Nephron (organoid): ENCODE measurements at regions not wholly inside any gene's neighbourhood (a gene's known extent, or its start where the extent isn't known, plus 50 kb on each side); places are given as distances from the start of the nearest gene placed in this dataset.

Experiments
- H3K27ac Mint-ChIP-seq, 3 experiments: 2 replicates each; pipeline ENCODE4 v1.8.0; 2020; ENCODE audit warnings: mixed read lengths in 3 of 3, mild to moderate bottlenecking in 2 of 3, moderate library complexity in 1 of 3
- H3K27me3 Mint-ChIP-seq: 2 replicates; pipeline ENCODE4 v1.8.0; 2021; ENCODE audit warnings: low read depth, mild to moderate bottlenecking, moderate library complexity, mixed read lengths
- H3K36me3 Mint-ChIP-seq: 2 replicates; pipeline ENCODE4 v1.8.0; 2020; ENCODE audit warnings: low read depth, mixed read lengths
- H3K4me1 Mint-ChIP-seq: 2 replicates; pipeline ENCODE4 v1.8.0; 2020; ENCODE audit warnings: mixed read lengths
- H3K4me3 Mint-ChIP-seq, 3 experiments: 2 replicates each; pipeline ENCODE4 v1.8.0; 2020; ENCODE audit warnings: mild to moderate bottlenecking in 3 of 3, mixed read lengths in 3 of 3, moderate library complexity in 2 of 3
- H3K9me3 Mint-ChIP-seq: 2 replicates; pipeline ENCODE4 v1.8.0; 2020; ENCODE audit warnings: mixed read lengths
- TF ChIP-seq, protein P1 (sequence below), 3 experiments: fragments of 200-600 bp; sonication (generic); IDR thresholded peaks; one replicate each; pipeline ENCODE4 v1.5.0; 2021; ENCODE audit warnings: antibody characterized with exemption in 3 of 3; ENCODE audit not compliant: unreplicated experiment in 3 of 3

DNA sequence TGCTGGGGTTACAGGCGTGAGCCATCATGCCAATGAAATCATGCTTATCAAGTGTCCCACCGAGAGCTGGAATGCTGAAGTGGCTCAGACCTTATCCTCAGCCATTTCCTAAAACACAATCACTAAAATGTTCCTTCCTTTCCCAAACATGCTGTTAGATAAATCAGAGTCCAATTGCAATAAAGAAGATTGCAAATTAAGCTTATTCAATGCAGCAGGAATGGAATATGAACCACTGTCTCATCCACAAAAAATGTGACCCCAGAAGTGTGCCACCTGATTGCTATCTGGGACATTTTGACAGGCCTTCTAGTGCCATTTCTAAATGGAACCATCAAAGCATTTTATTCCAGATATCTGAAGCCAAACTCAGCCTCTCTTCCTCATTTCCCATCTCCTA lies 205.5 kb upstream of the CDH11 start:
- H3K4me1 Mint-ChIP-seq: no peaks in the 10 kb centered on the region
- no peaks in the 10 kb centered on the region for H3K36me3 Mint-ChIP-seq
- H3K9me3 Mint-ChIP-seq: peaks cover 9% of the 10 kb centered on the region
- no peak overlapping the region for H3K4me3 Mint-ChIP-seq
- TF ChIP-seq, protein P1, sequence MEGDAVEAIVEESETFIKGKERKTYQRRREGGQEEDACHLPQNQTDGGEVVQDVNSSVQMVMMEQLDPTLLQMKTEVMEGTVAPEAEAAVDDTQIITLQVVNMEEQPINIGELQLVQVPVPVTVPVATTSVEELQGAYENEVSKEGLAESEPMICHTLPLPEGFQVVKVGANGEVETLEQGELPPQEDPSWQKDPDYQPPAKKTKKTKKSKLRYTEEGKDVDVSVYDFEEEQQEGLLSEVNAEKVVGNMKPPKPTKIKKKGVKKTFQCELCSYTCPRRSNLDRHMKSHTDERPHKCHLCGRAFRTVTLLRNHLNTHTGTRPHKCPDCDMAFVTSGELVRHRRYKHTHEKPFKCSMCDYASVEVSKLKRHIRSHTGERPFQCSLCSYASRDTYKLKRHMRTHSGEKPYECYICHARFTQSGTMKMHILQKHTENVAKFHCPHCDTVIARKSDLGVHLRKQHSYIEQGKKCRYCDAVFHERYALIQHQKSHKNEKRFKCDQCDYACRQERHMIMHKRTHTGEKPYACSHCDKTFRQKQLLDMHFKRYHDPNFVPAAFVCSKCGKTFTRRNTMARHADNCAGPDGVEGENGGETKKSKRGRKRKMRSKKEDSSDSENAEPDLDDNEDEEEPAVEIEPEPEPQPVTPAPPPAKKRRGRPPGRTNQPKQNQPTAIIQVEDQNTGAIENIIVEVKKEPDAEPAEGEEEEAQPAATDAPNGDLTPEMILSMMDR (IDR thresholded peaks at IDR 0.05; ENCODE audit: unreplicated experiment in 3 of 3): no peak
- no peaks in the 10 kb centered on the region for H3K27me3 Mint-ChIP-seq
- H3K27ac Mint-ChIP-seq: no peak overlapping the region

DNA sequence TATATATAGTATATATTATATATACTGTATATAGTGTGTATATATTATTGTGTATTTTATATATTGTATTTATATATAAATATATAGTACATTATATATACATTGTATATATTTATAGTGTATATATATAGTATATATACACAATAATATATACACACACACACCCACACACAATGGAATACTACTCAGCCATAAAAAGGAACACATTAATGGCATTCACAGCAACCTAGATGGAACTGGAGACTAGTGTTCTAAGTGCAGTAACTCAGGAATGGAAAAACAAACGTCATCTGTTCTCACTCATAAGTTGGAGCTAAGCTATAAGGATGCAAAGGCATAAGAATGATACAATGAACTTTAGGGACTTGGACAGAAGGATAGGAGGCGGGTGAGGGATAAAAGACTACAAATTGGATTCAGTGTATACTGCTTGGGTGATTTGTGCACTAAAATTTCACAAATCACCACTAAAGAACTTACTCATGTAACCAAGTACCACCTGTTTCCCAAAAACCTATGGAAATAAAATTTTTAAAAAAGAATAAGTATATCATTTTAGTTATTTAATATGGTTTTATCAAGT lies 201.9 kb upstream of the CDH11 start:
- no peaks in the 10 kb centered on the region for H3K27me3 Mint-ChIP-seq
- TF ChIP-seq, protein P1 (IDR thresholded peaks at IDR 0.05; ENCODE audit: unreplicated experiment in 3 of 3): no peak
- H3K4me3 Mint-ChIP-seq: no peak overlapping the region
- peaks cover 4% of the 10 kb centered on the region for H3K4me1 Mint-ChIP-seq
- H3K9me3 Mint-ChIP-seq: no peaks in the 10 kb centered on the region
- H3K27ac Mint-ChIP-seq: no peak overlapping the region
- H3K36me3 Mint-ChIP-seq: no peaks in the 10 kb centered on the region

DNA sequence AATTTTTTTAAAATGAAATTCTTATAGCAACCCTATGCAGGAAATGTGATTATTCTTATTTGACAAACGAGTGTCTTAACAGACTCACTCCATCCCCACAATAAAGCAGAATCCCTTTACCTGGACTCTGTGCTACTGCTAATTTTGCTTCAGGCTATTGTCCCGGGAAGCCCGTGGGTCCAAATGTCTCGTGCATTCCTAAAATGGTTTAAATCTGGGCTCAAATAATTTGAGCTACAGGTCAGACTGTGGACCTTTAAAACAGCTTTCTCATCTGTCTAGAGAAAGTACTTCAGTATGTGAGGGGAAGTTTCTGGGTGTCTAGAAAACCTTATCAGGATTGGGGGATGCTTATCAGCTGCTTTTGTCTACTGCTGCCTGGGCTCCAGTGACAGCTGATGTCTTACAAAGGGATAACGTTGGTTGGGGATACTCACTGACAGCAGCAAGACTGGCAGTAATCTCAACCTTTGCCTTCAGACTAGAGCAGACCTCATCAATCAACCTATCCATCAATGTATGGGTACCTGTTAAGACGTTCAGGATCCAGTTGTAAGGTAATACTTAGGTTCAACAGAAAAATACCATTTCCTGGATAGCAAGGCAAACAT lies 197.9 kb upstream of the CDH11 start:
- H3K4me3 Mint-ChIP-seq: no peak overlapping the region
- peak overlapping the region in 1 of 3 experiments; percentile 31 for H3K27ac Mint-ChIP-seq
- H3K36me3 Mint-ChIP-seq: no peaks in the 10 kb centered on the region
- H3K27me3 Mint-ChIP-seq: no peaks in the 10 kb centered on the region
- TF ChIP-seq, protein P1 (IDR thresholded peaks at IDR 0.05; ENCODE audit: unreplicated experiment in 3 of 3): no peak
- H3K4me1 Mint-ChIP-seq: peaks cover 35% of the 10 kb centered on the region
- H3K9me3 Mint-ChIP-seq: no peaks in the 10 kb centered on the region

DNA sequence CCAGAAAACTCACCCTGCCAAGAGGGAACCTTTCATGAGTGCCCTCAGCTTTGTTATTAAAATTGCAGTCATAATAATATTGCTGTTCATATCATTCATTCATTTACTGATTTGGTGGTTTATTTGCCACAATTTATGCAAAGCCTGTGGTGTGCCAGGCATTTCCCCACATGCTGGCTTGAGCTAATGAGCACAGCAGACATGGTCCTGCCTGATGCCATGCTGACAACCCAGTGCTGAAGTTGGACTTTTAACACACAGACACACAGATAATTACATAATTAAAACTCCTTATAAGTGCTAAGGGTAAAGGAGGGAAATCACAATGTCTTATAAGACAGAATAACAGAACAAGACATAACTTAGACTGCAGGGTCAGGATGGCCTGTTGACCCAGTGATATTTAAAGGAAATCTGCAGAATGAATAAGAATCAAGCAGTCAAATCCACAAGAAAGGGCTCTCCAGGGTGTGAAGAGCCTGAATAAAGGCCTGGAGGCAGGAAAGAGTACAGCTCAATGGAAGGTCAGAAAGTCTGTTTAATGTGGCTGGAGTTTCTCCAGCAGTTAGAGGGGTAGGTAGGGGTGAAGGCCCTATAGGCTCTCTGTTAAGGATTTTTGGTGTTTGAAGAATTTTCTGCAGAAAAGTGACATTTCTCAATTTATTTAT lies 196.9 kb upstream of the CDH11 start:
- Mint-ChIP-seq H3K27me3 (no peaks in the 10 kb centered on the region), H3K27ac (peak overlapping the region in 2 of 3 experiments; percentile 63 to 68)

DNA sequence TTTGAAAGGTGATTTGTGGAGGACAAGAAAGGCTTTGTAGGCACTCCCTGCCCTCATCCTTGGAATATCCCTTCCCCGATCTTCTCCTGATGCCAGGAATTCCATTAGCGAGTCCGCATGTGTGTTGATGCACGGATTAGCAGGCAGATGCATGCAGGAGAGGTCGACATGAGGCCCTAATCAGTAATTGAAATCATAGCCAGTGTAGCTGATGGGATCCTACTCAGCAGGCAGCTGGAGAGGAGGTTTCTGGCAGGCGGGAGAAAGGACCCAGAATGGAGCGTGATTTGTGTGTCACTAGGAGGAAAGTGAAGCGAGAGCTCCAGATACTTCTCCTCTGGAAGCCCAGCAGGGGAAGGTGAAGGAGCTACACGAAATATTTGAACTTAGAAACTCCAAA lies 196.3 kb upstream of the CDH11 start:
- TF ChIP-seq, protein P1 (IDR thresholded peaks at IDR 0.05; ENCODE audit: unreplicated experiment in 3 of 3): no peak
- H3K27ac Mint-ChIP-seq: peak overlapping the region; percentile 32 to 68 (median 63)
- H3K4me1 Mint-ChIP-seq: peaks cover 43% of the 10 kb centered on the region
- peak overlapping the region in 1 of 3 experiments; percentile 0 for H3K4me3 Mint-ChIP-seq
- H3K27me3 Mint-ChIP-seq: no peaks in the 10 kb centered on the region
- H3K9me3 Mint-ChIP-seq: peaks cover 3% of the 10 kb centered on the region
- H3K36me3 Mint-ChIP-seq: no peaks in the 10 kb centered on the region

More for the DNA sequence above, 196.9 kb upstream of the CDH11 start:
- peaks cover 41% of the 10 kb centered on the region for H3K4me1 Mint-ChIP-seq
- H3K4me3 Mint-ChIP-seq: no peak overlapping the region
- no peaks in the 10 kb centered on the region for H3K36me3 Mint-ChIP-seq
- TF ChIP-seq, protein P1 (IDR thresholded peaks at IDR 0.05; ENCODE audit: unreplicated experiment in 3 of 3): no peak
- H3K9me3 Mint-ChIP-seq: peaks cover 3% of the 10 kb centered on the region
